HG03571 (cell line): ENCODE measurements at regions not wholly inside any gene's neighbourhood (a gene's known extent, or its start where the extent isn't known, plus 50 kb on each side); places are given as distances from the start of the nearest gene placed in this dataset.

Experiments
- ATAC-seq: cut with Tn5 transposase; IDR thresholded peaks from one replicate; pipeline ENCODE4 v1.9.1; 2021; ENCODE audit not compliant: unreplicated experiment

DNA sequence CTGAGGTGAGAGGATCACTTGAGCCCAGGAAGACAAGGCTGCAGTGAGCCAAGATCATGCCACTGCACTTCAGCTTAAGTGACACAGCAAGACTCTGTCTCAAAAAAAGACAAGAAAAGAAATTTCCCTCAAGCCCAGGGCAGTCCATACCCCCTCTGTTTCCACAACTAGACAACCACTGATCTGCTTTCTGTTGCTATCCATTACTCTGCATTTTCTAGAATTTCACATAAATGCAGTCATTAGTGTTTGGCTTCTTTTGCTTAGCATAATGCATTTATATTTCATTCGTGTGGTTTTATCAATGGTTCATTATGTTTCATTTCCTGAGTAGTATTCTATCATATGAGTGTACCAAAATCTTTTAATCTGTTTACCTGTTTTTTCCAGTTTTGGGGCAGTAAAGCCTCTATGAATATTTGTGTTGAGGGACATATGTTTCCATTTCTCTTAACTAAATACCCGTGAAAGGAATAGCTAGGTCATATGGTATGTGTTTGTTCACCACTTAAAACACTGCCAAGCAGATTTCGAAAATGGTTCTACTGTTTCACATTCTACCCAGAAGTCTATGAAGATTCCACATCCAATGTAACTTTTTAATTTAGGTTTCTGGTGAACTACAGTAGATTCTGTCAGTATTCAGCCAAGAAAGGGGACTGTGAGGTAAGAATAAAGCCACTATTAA, 271.8 kb downstream of the ZNF608 start:
- ATAC-seq, result no peak

DNA sequence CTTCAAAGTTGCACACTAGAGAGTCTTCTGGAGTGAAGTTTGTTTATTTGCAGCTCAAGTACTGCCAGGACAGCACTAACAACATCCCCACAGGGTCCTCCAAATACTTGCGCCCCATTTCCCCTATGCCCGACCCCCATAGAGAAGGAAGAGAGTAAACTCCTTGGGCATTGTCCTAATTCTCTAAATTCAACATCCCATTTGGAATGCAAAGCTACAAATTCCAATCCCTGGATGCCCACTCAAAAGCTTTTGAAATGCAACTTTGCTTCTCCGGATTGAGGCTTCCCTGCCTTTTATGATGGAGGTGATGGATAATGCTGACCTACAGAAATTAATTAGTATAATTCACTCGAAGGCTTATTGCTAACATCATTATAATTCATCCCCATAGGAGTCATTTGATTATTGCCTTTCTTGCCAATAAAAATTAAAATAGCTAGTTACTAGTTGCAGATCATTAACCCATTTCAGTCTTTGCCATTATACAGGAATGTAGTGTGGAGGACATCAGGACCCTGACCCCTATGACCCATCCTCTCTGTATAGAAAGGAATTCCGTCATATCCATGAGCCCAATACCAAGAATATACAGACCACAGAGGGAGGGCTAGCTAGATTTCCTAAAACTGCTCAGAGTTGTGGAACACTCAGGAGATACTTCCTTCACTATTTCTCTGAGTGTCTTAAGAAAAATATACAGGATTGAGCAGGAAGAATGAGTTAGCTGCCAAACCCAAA, 277.6 kb downstream of the ZNF608 start:
- ATAC-seq, result no peak

DNA sequence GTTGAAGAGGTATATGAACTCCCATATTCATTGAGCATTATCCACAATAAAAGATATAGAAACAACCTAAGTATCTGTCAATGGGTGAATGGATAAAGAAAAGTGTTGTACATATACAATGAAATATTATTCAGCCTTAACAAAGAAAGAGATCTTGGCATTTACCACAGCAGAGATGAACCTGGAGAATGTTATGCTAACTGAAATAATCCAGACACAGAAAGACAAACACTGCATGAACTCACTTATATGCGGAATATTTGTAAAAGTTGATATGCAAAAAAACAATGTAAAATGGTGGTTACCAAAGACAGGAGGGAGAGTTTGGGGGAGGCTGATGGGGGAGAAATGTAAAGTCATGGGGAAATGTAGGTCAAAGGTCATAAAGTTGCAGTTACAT, 278.7 kb downstream of the ZNF608 start:
- no peak for ATAC-seq

- ATAC-seq, result no peak
These were observed 280.4 kb downstream of the ZNF608 start for GRCh38 chr5:124466011-124466410.

DNA sequence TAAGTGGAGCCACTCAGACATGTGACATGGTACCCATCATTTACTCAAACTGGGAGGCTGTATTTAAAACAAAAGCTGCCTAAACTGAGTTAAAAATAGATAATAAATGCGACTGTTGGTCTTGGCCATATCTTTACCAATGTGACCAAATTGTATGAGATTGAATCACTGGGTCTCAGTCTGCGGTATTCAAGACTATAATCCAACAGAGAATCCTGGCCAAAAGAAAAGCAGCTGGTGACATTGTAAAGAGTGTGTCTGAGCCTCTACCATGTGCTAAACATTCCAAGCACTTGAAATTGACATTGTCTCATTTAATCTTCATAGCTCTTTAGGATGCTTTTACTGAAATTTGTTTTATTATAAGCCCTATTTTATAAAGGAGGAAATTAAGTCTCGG, 282.6 kb downstream of the ZNF608 start:
- ATAC-seq, result no peak

- ATAC-seq, result no peak
These were observed 283.7 kb downstream of the ZNF608 start for GRCh38 chr5:124462751-124463150.

GRCh38 chr5:124461941-124462340, 284.5 kb downstream of the ZNF608 start:
- ATAC-seq, result no peak

GRCh38 chr5:124461157-124461556, 285.3 kb downstream of the ZNF608 start:
- ATAC-seq, result no peak

DNA sequence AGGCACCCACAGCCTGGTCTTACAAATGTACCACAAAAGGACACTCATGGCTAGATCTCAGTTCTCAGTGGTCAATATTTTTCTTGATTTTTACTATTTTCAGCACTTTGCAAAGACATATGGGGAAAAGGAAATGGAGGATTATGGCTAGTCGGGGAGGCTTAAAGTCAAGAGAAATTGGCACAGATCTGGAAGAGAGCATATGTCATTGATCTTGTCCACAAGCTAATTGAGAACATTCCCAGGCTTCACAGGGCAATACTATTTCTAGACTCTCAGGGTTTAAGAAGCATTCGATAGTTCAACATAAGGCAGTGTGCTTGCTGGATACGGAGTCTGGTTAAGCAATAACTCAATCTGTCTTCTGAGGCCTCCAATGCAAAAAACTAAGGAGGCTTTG, 285.8 kb downstream of the ZNF608 start:
- no peak for ATAC-seq

- no peak for ATAC-seq
These were observed 286.5 kb downstream of the ZNF608 start for GRCh38 chr5:124459984-124460383.

GRCh38 chr5:124457901-124458300, 288.5 kb downstream of the ZNF608 start:
- no peak for ATAC-seq

GRCh38 chr5:124457101-124457500, 289.3 kb downstream of the ZNF608 start:
- no peak for ATAC-seq

DNA sequence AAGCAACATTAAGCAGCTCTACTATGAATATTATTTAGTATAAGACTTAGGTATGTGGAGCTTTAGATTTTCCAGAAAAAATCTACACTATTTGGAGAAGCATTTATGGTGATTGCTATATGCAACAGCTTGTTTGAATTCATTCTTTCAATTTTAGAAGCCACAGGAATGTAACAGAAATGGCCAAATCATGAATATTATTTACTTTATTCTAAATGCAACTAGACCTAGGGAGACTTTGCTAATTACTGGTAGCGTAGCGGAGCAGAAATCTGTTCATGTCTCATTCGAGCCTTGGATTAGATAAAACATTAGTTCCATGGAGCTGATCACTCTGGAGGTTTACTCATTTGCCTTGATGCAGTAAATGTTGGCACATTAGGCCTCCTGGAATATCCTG, 290.2 kb downstream of the ZNF608 start:
- ATAC-seq, result no peak

DNA sequence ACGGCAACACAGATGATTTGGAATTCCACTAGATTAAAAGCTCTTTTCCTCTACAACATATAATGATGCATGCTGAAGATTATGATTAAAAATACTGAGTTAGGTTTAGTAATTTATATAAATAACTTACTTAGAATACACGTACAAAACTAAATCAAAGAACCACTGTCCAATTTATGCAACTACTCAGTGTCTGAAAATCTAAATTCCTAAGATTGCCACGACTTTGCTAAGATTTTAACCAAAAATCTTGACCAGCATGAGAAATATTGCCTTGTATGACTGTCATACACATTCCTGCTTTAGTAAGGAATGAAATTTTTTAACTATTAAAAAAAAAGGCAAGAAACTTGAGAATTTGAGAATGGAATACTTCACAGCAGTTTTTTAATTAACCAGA, 292.4 kb downstream of the ZNF608 start:
- ATAC-seq, result no peak

GRCh38 chr5:124453221-124454051, 293.0 kb downstream of the ZNF608 start:
- ATAC-seq, result peak; percentile 98

GRCh38 chr5:124452412-124452811, 294.0 kb downstream of the ZNF608 start:
- no peak for ATAC-seq

GRCh38 chr5:124451721-124452383, 294.6 kb downstream of the ZNF608 start:
- no peak for ATAC-seq

GRCh38 chr5:124446120-124446519, 300.3 kb downstream of the ZNF608 start:
- ATAC-seq, result no peak

DNA sequence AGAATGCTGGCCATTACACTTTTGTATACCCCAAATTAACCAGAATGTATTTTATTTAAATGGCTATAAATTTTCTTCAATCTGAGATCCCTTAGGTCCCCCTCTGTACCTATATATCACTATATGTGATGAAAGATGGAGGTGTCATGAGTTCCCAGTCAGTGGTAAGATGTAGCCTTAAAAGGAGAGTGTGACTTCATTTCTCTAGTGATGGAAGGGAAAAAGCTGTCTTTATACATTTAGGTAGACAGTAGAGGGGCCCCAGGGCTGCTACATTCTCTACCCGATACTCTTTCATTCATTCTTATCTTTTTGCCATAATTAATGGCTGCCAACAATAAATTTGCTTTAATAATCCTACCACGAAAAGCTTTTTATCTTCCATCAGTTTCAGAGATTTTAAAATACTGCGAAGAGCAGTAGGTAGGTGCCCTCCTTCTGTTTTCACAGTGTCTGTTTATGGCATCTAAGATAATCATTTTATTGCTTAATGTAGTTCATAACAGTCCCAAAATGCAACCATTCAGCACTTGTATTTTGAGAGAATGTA, 301.3 kb downstream of the ZNF608 start:
- ATAC-seq, result no peak

DNA sequence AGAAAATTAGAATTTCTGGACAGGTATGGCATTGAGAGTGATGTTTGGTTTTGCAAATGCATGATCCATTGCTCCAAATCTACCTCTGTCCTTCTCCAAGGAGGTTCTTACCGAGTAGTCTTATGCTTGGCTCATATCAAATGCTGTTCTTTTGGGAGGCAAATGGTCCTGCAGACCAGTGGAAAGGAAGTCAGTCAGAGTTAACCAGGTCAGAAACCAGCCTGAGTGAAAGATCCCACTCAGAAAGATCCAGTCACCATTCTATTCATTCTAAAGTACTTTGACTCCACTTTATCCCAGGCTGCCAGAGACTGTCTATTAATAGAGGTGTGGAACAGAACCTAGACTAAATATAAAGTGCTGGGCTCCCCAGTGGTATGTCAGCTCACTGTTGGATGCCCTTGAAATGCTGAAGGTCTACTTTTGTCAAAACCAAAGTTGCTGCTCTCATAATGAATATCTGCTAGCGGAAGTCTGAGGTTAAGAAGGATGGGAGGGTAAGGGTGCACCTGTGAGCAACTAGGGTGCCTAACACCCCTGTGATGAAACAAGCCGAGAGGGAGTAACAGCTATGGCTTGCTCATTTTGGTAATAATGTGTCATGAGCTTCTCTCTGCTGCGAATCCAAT, 302.2 kb downstream of the ZNF608 start:
- peak; percentile 97 for ATAC-seq

DNA sequence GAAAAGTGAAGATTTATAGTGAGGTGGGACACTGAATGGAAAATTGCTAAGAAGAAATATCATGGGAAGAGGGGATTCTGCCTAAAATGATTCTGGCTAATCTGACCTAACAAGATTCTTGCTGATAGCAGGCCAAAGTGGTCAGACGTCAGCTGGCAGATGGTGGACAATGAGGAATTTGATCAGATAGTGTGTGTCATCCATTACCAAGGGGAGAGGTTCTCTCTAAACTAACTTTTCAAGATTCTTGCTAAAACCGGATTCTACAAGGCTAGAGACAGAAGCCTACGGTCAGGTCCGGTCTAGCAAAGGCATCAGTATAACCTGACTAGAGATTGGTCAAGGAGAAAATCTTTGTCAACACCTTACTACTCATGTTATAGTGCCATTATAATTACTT, 306.0 kb downstream of the ZNF608 start:
- no peak for ATAC-seq
